ENCODE measurements at regions not wholly inside any gene's neighbourhood (a gene's known extent, or its start where the extent isn't known, plus 50 kb on each side); places are given as distances from the start of the nearest gene placed in this dataset.

DNA sequence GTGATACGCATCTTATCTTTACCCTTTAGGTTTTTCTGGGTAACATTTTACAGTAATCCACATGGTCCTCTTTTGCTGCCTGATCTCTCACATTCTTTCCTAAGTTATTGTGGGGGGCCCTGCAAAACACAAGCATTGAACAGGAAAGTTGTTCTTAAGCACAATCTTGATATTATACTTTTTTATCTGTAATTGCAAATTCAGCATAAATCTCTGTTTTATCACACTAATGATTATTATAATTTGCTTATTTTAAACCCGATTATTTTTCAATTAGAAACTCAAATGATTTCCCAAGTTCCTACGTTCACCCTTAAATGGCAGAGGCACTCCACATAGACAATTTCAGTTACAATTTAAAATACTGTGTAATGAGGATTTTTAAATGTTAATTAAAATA lies 386.0 kb upstream of the GYPC start:
- H3K27me3 ChIP-seq (ENCODE audit: control insufficient read depth in 1 of 2, insufficient read depth in 1 of 2, low read length in 2 of 2), result no peaks in the 10 kb centered on the region
- H3K4me3 ChIP-seq (ENCODE audit: insufficient read depth in 1 of 2, low read depth in 1 of 2, low read length in 2 of 2), result no peak overlapping the region
- H4K8ac ChIP-seq (ENCODE audit: low read length), result no peak overlapping the region
- H2BK15ac ChIP-seq (ENCODE audit: low read depth, poor library complexity, severe bottlenecking), result no peak overlapping the region
- H2BK5ac ChIP-seq (ENCODE audit: low read depth, low read length, poor library complexity, severe bottlenecking), result no peak overlapping the region
- no peak overlapping the region for H2BK12ac ChIP-seq (ENCODE audit: low read length in 2 of 2)
- H2BK120ac ChIP-seq (ENCODE audit: low read depth, low read length), result no peak overlapping the region
- no peak for DNase-seq
- no peak overlapping the region for H3K23ac ChIP-seq (ENCODE audit: low read length in 2 of 2)
- H2AFZ ChIP-seq (ENCODE audit: low read depth, low read length), result no peak overlapping the region
- no peak overlapping the region for H3K9ac ChIP-seq (ENCODE audit: low read length)
- WGBS, result 100% methylated on average over 1 of the region's 3 CpGs
- H4K91ac ChIP-seq (ENCODE audit: low read length), result no peak overlapping the region
- H3K9me3 ChIP-seq (ENCODE audit: control insufficient read depth, low read length), result no peaks in the 10 kb centered on the region
- H3K4ac ChIP-seq (ENCODE audit: low read depth in 1 of 2, low read length in 2 of 2), result no peak overlapping the region
- H2AK5ac ChIP-seq (ENCODE audit: low read length, severe bottlenecking), result no peak overlapping the region
- no peaks in the 10 kb centered on the region for H3K4me1 ChIP-seq (ENCODE audit: control insufficient read depth, insufficient read depth, low read depth, low read length)
- H3K14ac ChIP-seq (ENCODE audit: low read length in 2 of 2), result no peak overlapping the region
- no peak overlapping the region for H3K18ac ChIP-seq (ENCODE audit: low read depth in 1 of 2, low read length in 2 of 2)
- H3K36me3 ChIP-seq (ENCODE audit: control insufficient read depth in 1 of 2, insufficient read depth in 2 of 2, low read depth in 1 of 2, low read length in 2 of 2), result no peaks in the 10 kb centered on the region
- no peaks in the 10 kb centered on the region for H3K79me1 ChIP-seq (replicated peaks; ENCODE audit: low read length, poor library complexity, severe bottlenecking)
- no peak overlapping the region for H3K27ac ChIP-seq (ENCODE audit: low read length, poor library complexity, severe bottlenecking)
- H3K4me2 ChIP-seq (ENCODE audit: low read length, poor library complexity, severe bottlenecking), result no peak overlapping the region

DNA sequence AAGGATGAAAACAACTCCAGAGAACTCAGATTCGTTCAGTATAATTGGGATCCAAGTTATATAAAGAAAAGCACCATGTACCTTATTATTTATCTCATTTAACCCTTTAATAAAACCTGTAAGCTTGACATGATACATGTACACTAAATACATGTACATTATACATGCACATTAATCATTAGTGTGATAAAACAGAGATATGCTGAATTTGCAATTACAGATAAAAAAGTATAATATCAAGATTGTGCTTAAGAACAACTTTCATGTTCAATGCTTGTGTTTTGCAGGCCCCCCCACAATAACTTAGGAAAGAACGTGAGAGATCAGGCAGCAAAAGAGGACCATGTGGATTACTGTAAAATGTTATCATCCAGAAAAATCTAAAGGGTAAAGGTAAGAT lies 385.4 kb upstream of the GYPC start:
- 80% methylated on average over 1 of the region's 2 CpGs for WGBS
- Histone ChIP-seq H4K91ac (ENCODE audit: low read length) (no peak overlapping the region), H3K4me2 (ENCODE audit: low read length, poor library complexity, severe bottlenecking) (no peak overlapping the region), H3K36me3 (ENCODE audit: control insufficient read depth in 1 of 2, insufficient read depth in 2 of 2, low read depth in 1 of 2, low read length in 2 of 2) (no peaks in the 10 kb centered on the region), H2BK12ac (ENCODE audit: low read length in 2 of 2) (no peak overlapping the region), H3K27me3 (ENCODE audit: control insufficient read depth in 1 of 2, insufficient read depth in 1 of 2, low read length in 2 of 2) (no peaks in the 10 kb centered on the region), H3K27ac (ENCODE audit: low read length, poor library complexity, severe bottlenecking) (no peak overlapping the region), H2BK15ac (ENCODE audit: low read depth, poor library complexity, severe bottlenecking) (no peak overlapping the region), H3K18ac (ENCODE audit: low read depth in 1 of 2, low read length in 2 of 2) (no peak overlapping the region), H3K23ac (ENCODE audit: low read length in 2 of 2) (no peak overlapping the region), H3K4me1 (ENCODE audit: control insufficient read depth, insufficient read depth, low read depth, low read length) (no peaks in the 10 kb centered on the region), H3K4me3 (ENCODE audit: insufficient read depth in 1 of 2, low read depth in 1 of 2, low read length in 2 of 2) (no peak overlapping the region), H2AFZ (ENCODE audit: low read depth, low read length) (no peak overlapping the region), H3K9ac (ENCODE audit: low read length) (no peak overlapping the region), H4K8ac (ENCODE audit: low read length) (no peak overlapping the region), H3K79me1 (replicated peaks; ENCODE audit: low read length, poor library complexity, severe bottlenecking) (no peaks in the 10 kb centered on the region), H2BK120ac (ENCODE audit: low read depth, low read length) (no peak overlapping the region), H2BK5ac (ENCODE audit: low read depth, low read length, poor library complexity, severe bottlenecking) (no peak overlapping the region), H3K14ac (ENCODE audit: low read length in 2 of 2) (no peak overlapping the region), H3K9me3 (ENCODE audit: control insufficient read depth, low read length) (no peaks in the 10 kb centered on the region), H2AK5ac (ENCODE audit: low read length, severe bottlenecking) (no peak overlapping the region), H3K4ac (ENCODE audit: low read depth in 1 of 2, low read length in 2 of 2) (no peak overlapping the region)
- no peak for DNase-seq

- Histone ChIP-seq H3K27me3 (ENCODE audit: control insufficient read depth in 1 of 2, insufficient read depth in 1 of 2, low read length in 2 of 2) (no peaks in the 10 kb centered on the region), H4K8ac (ENCODE audit: low read length) (no peak overlapping the region), H3K4ac (ENCODE audit: low read depth in 1 of 2, low read length in 2 of 2) (no peak overlapping the region), H4K91ac (ENCODE audit: low read length) (no peak overlapping the region), H2BK12ac (ENCODE audit: low read length in 2 of 2) (no peak overlapping the region), H2BK5ac (ENCODE audit: low read depth, low read length, poor library complexity, severe bottlenecking) (no peak overlapping the region), H3K9ac (ENCODE audit: low read length) (no peak overlapping the region), H3K14ac (ENCODE audit: low read length in 2 of 2) (no peak overlapping the region), H2BK15ac (ENCODE audit: low read depth, poor library complexity, severe bottlenecking) (no peak overlapping the region), H3K4me1 (ENCODE audit: control insufficient read depth, insufficient read depth, low read depth, low read length) (no peaks in the 10 kb centered on the region), H3K9me3 (ENCODE audit: control insufficient read depth, low read length) (no peaks in the 10 kb centered on the region), H3K23ac (ENCODE audit: low read length in 2 of 2) (no peak overlapping the region), H3K4me2 (ENCODE audit: low read length, poor library complexity, severe bottlenecking) (no peak overlapping the region), H3K27ac (ENCODE audit: low read length, poor library complexity, severe bottlenecking) (no peak overlapping the region), H3K36me3 (ENCODE audit: control insufficient read depth in 1 of 2, insufficient read depth in 2 of 2, low read depth in 1 of 2, low read length in 2 of 2) (no peaks in the 10 kb centered on the region), H3K79me1 (replicated peaks; ENCODE audit: low read length, poor library complexity, severe bottlenecking) (no peaks in the 10 kb centered on the region), H2AFZ (ENCODE audit: low read depth, low read length) (no peak overlapping the region), H2AK5ac (ENCODE audit: low read length, severe bottlenecking) (no peak overlapping the region), H3K4me3 (ENCODE audit: insufficient read depth in 1 of 2, low read depth in 1 of 2, low read length in 2 of 2) (no peak overlapping the region), H3K18ac (ENCODE audit: low read depth in 1 of 2, low read length in 2 of 2) (no peak overlapping the region), H2BK120ac (ENCODE audit: low read depth, low read length) (no peak overlapping the region)
- WGBS, result 88% methylated on average over 1 of the region's 3 CpGs
- DNase-seq, result no peak
Measured at GRCh38 chr2:126272401-126272800, 383.6 kb upstream of the GYPC start.

- Histone ChIP-seq H3K9me3 (ENCODE audit: control insufficient read depth, low read length) (no peaks in the 10 kb centered on the region), H2BK12ac (ENCODE audit: low read length in 2 of 2) (no peak overlapping the region), H3K4me2 (ENCODE audit: low read length, poor library complexity, severe bottlenecking) (no peak overlapping the region), H3K27me3 (ENCODE audit: control insufficient read depth in 1 of 2, insufficient read depth in 1 of 2, low read length in 2 of 2) (no peaks in the 10 kb centered on the region), H3K79me1 (replicated peaks; ENCODE audit: low read length, poor library complexity, severe bottlenecking) (no peaks in the 10 kb centered on the region), H3K9ac (ENCODE audit: low read length) (no peak overlapping the region), H4K91ac (ENCODE audit: low read length) (no peak overlapping the region), H2BK120ac (ENCODE audit: low read depth, low read length) (no peak overlapping the region), H3K18ac (ENCODE audit: low read depth in 1 of 2, low read length in 2 of 2) (no peak overlapping the region), H3K4me1 (ENCODE audit: control insufficient read depth, insufficient read depth, low read depth, low read length) (no peaks in the 10 kb centered on the region), H3K14ac (ENCODE audit: low read length in 2 of 2) (no peak overlapping the region), H2BK15ac (ENCODE audit: low read depth, poor library complexity, severe bottlenecking) (no peak overlapping the region), H3K27ac (ENCODE audit: low read length, poor library complexity, severe bottlenecking) (no peak overlapping the region), H3K36me3 (ENCODE audit: control insufficient read depth in 1 of 2, insufficient read depth in 2 of 2, low read depth in 1 of 2, low read length in 2 of 2) (no peaks in the 10 kb centered on the region), H3K23ac (ENCODE audit: low read length in 2 of 2) (no peak overlapping the region), H2AFZ (ENCODE audit: low read depth, low read length) (no peak overlapping the region), H3K4me3 (ENCODE audit: insufficient read depth in 1 of 2, low read depth in 1 of 2, low read length in 2 of 2) (no peak overlapping the region), H4K8ac (ENCODE audit: low read length) (no peak overlapping the region), H2BK5ac (ENCODE audit: low read depth, low read length, poor library complexity, severe bottlenecking) (no peak overlapping the region), H3K4ac (ENCODE audit: low read depth in 1 of 2, low read length in 2 of 2) (no peak overlapping the region), H2AK5ac (ENCODE audit: low read length, severe bottlenecking) (no peak overlapping the region)
- no peak for DNase-seq
- no CpG with 5 or more reads among the region's 2 CpGs for WGBS
Measured at GRCh38 chr2:126275098-126275497, 380.9 kb upstream of the GYPC start.
